GM12878 (cell line): ENCODE measurements at regions not wholly inside any gene's neighbourhood (a gene's known extent, or its start where the extent isn't known, plus 50 kb on each side); places are given as distances from the start of the nearest gene placed in this dataset.

ENCODE experiments used
- ATAC-seq: fragments of 200-7000 bp; cut with Tn5 transposase; 3 replicates; pipeline ENCODE4 v1.9.1; 2020; ENCODE audit warnings: mild to moderate bottlenecking, moderate library complexity
- BruUV-seq: library from RNA; stranded (reverse); fragments of 400-500 nt; replicated peaks from 2 replicates; lab custom pipeline; 2021; lab: Mats Ljungman, UMichigan
- CTCF ChIA-PET: fragments of 300-600 bp; sonication (Branson Sonifier 250); formaldehyde crosslinking; extraction: SDS; loops from one replicate; lab custom pipeline; 2021; ENCODE audit warnings: inconsistent platforms; lab: Yijun Ruan, JAX
- POLR2A ChIA-PET: fragments of 350-600 bp; formaldehyde crosslinking; extraction: SDS; loops from one replicate; lab custom pipeline; 2021; ENCODE audit warnings: inconsistent platforms; lab: Charles Lee
- RAD21 ChIA-PET: fragments of 300-600 bp; sonication (Branson Sonifier 250); formaldehyde crosslinking; loops from one replicate; lab custom pipeline; 2023; ENCODE audit warnings: antibody characterized with exemption; ENCODE audit not compliant: unreplicated experiment; lab: Charles Lee
- SMC1A ChIA-PET: fragments of 300-600 bp; sonication (Branson Sonifier 250); formaldehyde crosslinking; loops from one replicate; lab custom pipeline; 2023; ENCODE audit not compliant: unreplicated experiment, uncharacterized antibody; lab: Charles Lee
- DNase-seq: peaks from one replicate; pipeline ENCODE4 v3.0.0-alpha.2; 2011; ENCODE audit warnings: low read depth, low spot score
- FAIRE-seq: peaks from 3 replicates; lab custom pipeline; 2011; peaks lifted over from hg19 to GRCh38; lab: Jason Lieb, UNC
- H2AFZ ChIP-seq: 2 replicates; pipeline ENCODE4 v1.6.0; 2011; ENCODE audit warnings: low read depth, low read length, control low read depth; ENCODE audit not compliant: control insufficient read depth
- H3K27ac ChIP-seq: 2 replicates; pipeline ENCODE4 v1.5.1; 2011; ENCODE audit warnings: control low read depth; ENCODE audit not compliant: control insufficient read depth, insufficient read depth
- H3K27me3 ChIP-seq, 2 experiments: replicated peaks in 1 of 2; 2 replicates each; pipeline versions ENCODE4 v1.6.0 to v1.6.1; 2011; ENCODE audit warnings: low read length in 1 of 2; ENCODE audit not compliant: control insufficient read depth in 2 of 2, insufficient read depth in 2 of 2
- H3K36me3 ChIP-seq, 2 experiments: 2 replicates each; pipeline ENCODE4 v1.5.1; 2011; ENCODE audit warnings: low read length in 1 of 2; ENCODE audit not compliant: control insufficient read depth in 2 of 2, insufficient read depth in 2 of 2
- H3K4me1 ChIP-seq: 2 replicates; pipeline ENCODE4 v1.6.1; 2011; ENCODE audit warnings: mild to moderate bottlenecking, low read length, moderate library complexity, mixed read lengths; ENCODE audit not compliant: control insufficient read depth, insufficient read depth
- H3K4me2 ChIP-seq: 2 replicates; pipeline ENCODE4 v1.6.0; 2011; ENCODE audit warnings: control low read depth; ENCODE audit not compliant: control insufficient read depth, insufficient read depth
- H3K4me3 ChIP-seq: fragments of 200-600 bp; sonication (generic); 2 replicates; pipeline ENCODE4 v1.5.1; 2016
- H3K79me2 ChIP-seq: 2 replicates; pipeline ENCODE4 v1.6.0; 2011; ENCODE audit warnings: low read length; ENCODE audit not compliant: control insufficient read depth, insufficient read depth
- H3K9ac ChIP-seq: 2 replicates; pipeline ENCODE4 v1.8.0; 2011; ENCODE audit warnings: low read length, control low read depth, mixed read lengths; ENCODE audit not compliant: control insufficient read depth, insufficient read depth
- H3K9me3 ChIP-seq: replicated peaks from 3 replicates; pipeline ENCODE4 v1.5.1; 2011; ENCODE audit warnings: mild to moderate bottlenecking, low read length; ENCODE audit not compliant: control insufficient read depth, insufficient read depth
- H4K20me1 ChIP-seq: 2 replicates; pipeline ENCODE4 v1.6.0; 2011; ENCODE audit not compliant: control insufficient read depth, insufficient read depth
- ASH2L ChIP-seq: fragments of 300-600, 200-600 bp; sonication (generic); IDR thresholded peaks from 2 replicates; pipeline ENCODE4 v1.6.1; 2017; ENCODE audit warnings: low read depth, mild to moderate bottlenecking, borderline replicate concordance
- CTCF ChIP-seq, 3 experiments: IDR thresholded peaks in 2 of 3; conservative IDR thresholded peaks in 1 of 3; 2 replicates each; pipeline ENCODE4 v1.5.1; 2011; ENCODE audit warnings: low read depth in 3 of 3, low read length in 3 of 3, mild to moderate bottlenecking in 3 of 3, control low read depth in 2 of 3, moderate library complexity in 2 of 3, inconsistent platforms in 1 of 3, mixed read lengths in 1 of 3; ENCODE audit not compliant: control insufficient read depth in 2 of 3, insufficient read depth in 1 of 3; ENCODE audit errors: extremely low read depth in 1 of 3
- HDAC2 ChIP-seq: fragments of 200-600 bp; sonication (generic); IDR thresholded peaks from 2 replicates; pipeline ENCODE4 v1.6.1; 2017
- MYC ChIP-seq: IDR thresholded peaks from 2 replicates; pipeline ENCODE4 v1.6.1; 2011; ENCODE audit warnings: mild to moderate bottlenecking, low read length, moderate library complexity, inconsistent platforms; ENCODE audit not compliant: insufficient read depth, insufficient replicate concordance, insufficient read length, severe bottlenecking
- PAX8 ChIP-seq: fragments of 450-650 bp; IDR thresholded peaks from 2 replicates; pipeline ENCODE4 v1.6.1; 2017; ENCODE audit warnings: mild to moderate bottlenecking, moderate library complexity
- PKNOX1 ChIP-seq: fragments of 450-650 bp; IDR thresholded peaks from 2 replicates; pipeline ENCODE4 v1.6.1; 2016; ENCODE audit warnings: mild to moderate bottlenecking
- POLR2A ChIP-seq: IDR thresholded peaks from 2 replicates; pipeline ENCODE4 v1.6.1; 2011; ENCODE audit warnings: low read depth, mild to moderate bottlenecking, low read length
- SMAD1 ChIP-seq: fragments of 450-650 bp; IDR thresholded peaks from 2 replicates; pipeline ENCODE4 v1.6.1; 2018; ENCODE audit warnings: mild to moderate bottlenecking, low read depth; ENCODE audit not compliant: partially characterized antibody
- SMARCA5 ChIP-seq: fragments of 450-650 bp; IDR thresholded peaks from 2 replicates; pipeline ENCODE4 v1.6.1; 2017; ENCODE audit warnings: mild to moderate bottlenecking
- ZNF384 ChIP-seq: IDR thresholded peaks from 2 replicates; pipeline ENCODE4 v1.6.1; 2012; ENCODE audit warnings: low read depth, mild to moderate bottlenecking, low read length, improper control_type of control experiment, borderline replicate concordance
- ZNF622 ChIP-seq: fragments of 450-650 bp; IDR thresholded peaks from 2 replicates; pipeline ENCODE4 v1.6.1; 2017; ENCODE audit warnings: mild to moderate bottlenecking, inconsistent platforms
- WGBS: methylation state at CpG from one replicate; pipeline ENCODE4 v1.1.6; 2016; ENCODE audit warnings: low lambda C conversion rate; ENCODE audit not compliant: insufficient replicate concordance, insufficient coverage; ENCODE audit errors: missing lambda C conversion rate; 5-methylcytosine and 5-hydroxymethylcytosine counted together
- in situ Hi-C: fragments of 300-500 bp; cut with MboI; formaldehyde crosslinking; loops from 9 replicates; pipeline ENCODE4 v1.14.3; 2018; ENCODE audit warnings: mixed read lengths
- intact Hi-C: fragments of 100-400 bp; cut with micrococcal nuclease; formaldehyde crosslinking; loops from one replicate; pipeline ENCODE4 v1.14.2; 2022; ENCODE audit not compliant: unreplicated experiment
- TF ChIP-seq, protein P1 (sequence below): fragments of 450-650 bp; formaldehyde crosslinking; IDR thresholded peaks from 2 replicates; pipeline ENCODE4 v1.5.0; 2022; ENCODE audit warnings: mild to moderate bottlenecking, missing genetic modification characterization

GRCh38 chrX:79506001-79506400, 138.9 kb upstream of the ITM2A start:
- H3K9ac ChIP-seq: no peak overlapping the region
- in situ Hi-C loops (no loop called here), intact Hi-C loops (no loop called here)
- ChIA-PET SMC1A (no interaction called here), RAD21 (no interaction called here), POLR2A (no interaction called here), CTCF (no interaction called here)
- no peak overlapping the region for H3K4me3 ChIP-seq
- H3K79me2 ChIP-seq: no peaks in the 10 kb centered on the region
- no TSS peak for BruUV-seq
- WGBS: 37% methylated on average over 3 of the region's 3 CpGs
- DNase-seq: no peak
- H2AFZ ChIP-seq: no peak overlapping the region
- ATAC-seq: no peak
- FAIRE-seq: no peak
- H3K9me3 ChIP-seq: no peaks in the 10 kb centered on the region
- no peaks in the 10 kb centered on the region for H3K4me1 ChIP-seq
- no peak overlapping the region for H3K27ac ChIP-seq
- no peaks in the 10 kb centered on the region for H4K20me1 ChIP-seq
- H3K4me2 ChIP-seq: no peak overlapping the region
- no peaks in the 10 kb centered on the region for H3K27me3 ChIP-seq
- no peaks in the 10 kb centered on the region for H3K36me3 ChIP-seq
- no peak for TF ChIP-seq SMARCA5
- no peak for TF ChIP-seq CTCF (IDR thresholded peaks at IDR 0.05 in 2 of 3, conservative IDR thresholded peaks at IDR 0.05 in 1 of 3; ENCODE audit: control insufficient read depth in 2 of 3, extremely low read depth in 1 of 3, insufficient read depth in 1 of 3, low read depth in 3 of 3, low read length in 3 of 3)
- no peak for TF ChIP-seq PAX8
- TF ChIP-seq HDAC2: no peak
- TF ChIP-seq SMAD1: no peak
- no peak for TF ChIP-seq MYC

- no peak for DNase-seq
- in situ Hi-C loops (no loop called here), intact Hi-C loops (no loop called here)
- ChIA-PET RAD21 (no interaction called here), SMC1A (no interaction called here), POLR2A (no interaction called here), CTCF (no interaction called here)
- no peaks in the 10 kb centered on the region for H3K9me3 ChIP-seq
- no peaks in the 10 kb centered on the region for H3K36me3 ChIP-seq
- H3K27me3 ChIP-seq: no peaks in the 10 kb centered on the region
- H2AFZ ChIP-seq: no peak overlapping the region
- H4K20me1 ChIP-seq: no peaks in the 10 kb centered on the region
- no peaks in the 10 kb centered on the region for H3K79me2 ChIP-seq
- H3K4me3 ChIP-seq: no peak overlapping the region
- H3K4me1 ChIP-seq: no peaks in the 10 kb centered on the region
- no peak overlapping the region for H3K4me2 ChIP-seq
- FAIRE-seq: no peak
- BruUV-seq: no TSS peak
- 70% methylated on average over 7 of the region's 7 CpGs for WGBS
- no peak for ATAC-seq
- no peak overlapping the region for H3K9ac ChIP-seq
- no peak overlapping the region for H3K27ac ChIP-seq
- TF ChIP-seq ZNF622 (no peak), SMAD1 (no peak), ZNF384 (no peak), POLR2A (no peak), ASH2L (no peak), PKNOX1 (no peak)
- TF ChIP-seq, protein P1, sequence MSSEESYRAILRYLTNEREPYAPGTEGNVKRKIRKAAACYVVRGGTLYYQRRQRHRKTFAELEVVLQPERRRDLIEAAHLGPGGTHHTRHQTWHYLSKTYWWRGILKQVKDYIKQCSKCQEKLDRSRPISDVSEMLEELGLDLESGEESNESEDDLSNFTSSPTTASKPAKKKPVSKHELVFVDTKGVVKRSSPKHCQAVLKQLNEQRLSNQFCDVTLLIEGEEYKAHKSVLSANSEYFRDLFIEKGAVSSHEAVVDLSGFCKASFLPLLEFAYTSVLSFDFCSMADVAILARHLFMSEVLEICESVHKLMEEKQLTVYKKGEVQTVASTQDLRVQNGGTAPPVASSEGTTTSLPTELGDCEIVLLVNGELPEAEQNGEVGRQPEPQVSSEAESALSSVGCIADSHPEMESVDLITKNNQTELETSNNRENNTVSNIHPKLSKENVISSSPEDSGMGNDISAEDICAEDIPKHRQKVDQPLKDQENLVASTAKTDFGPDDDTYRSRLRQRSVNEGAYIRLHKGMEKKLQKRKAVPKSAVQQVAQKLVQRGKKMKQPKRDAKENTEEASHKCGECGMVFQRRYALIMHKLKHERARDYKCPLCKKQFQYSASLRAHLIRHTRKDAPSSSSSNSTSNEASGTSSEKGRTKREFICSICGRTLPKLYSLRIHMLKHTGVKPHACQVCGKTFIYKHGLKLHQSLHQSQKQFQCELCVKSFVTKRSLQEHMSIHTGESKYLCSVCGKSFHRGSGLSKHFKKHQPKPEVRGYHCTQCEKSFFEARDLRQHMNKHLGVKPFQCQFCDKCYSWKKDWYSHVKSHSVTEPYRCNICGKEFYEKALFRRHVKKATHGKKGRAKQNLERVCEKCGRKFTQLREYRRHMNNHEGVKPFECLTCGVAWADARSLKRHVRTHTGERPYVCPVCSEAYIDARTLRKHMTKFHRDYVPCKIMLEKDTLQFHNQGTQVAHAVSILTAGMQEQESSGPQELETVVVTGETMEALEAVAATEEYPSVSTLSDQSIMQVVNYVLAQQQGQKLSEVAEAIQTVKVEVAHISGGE (CRISPR knock-in tag): no peak
Measured at GRCh38 chrX:79482686-79483085, 115.6 kb upstream of the ITM2A start.
